Right atrium auricular region (tissue), 2 donors: ENCODE measurements at regions not wholly inside any gene's neighbourhood (a gene's known extent, or its start where the extent isn't known, plus 50 kb on each side); places are given as distances from the start of the nearest gene placed in this dataset.

Source experiments
- DNase-seq: peaks from one replicate; pipeline ENCODE4 v3.0.0-alpha.2; 2019; ENCODE audit warnings: low spot score
- H3K27ac ChIP-seq, 2 donors: fragments of 200-600 bp; sonication (generic); 1 replicate in 1 of 2; 2 replicates in 1 of 2; pipeline ENCODE4 v1.5.1; 2016 to 2019
- H3K27me3 ChIP-seq, 2 donors: fragments of 200-600 bp; sonication (generic); one replicate each; pipeline versions ENCODE4 v1.5.1 to v1.6.0; 2017 to 2019
- H3K36me3 ChIP-seq: fragments of 200-600 bp; sonication (generic); one replicate; pipeline ENCODE4 v1.5.1; 2016
- H3K4me1 ChIP-seq, 2 donors: fragments of 200-600 bp; sonication (generic); one replicate each; pipeline versions ENCODE4 v1.5.1 to v1.6.0; 2017 to 2019
- H3K4me3 ChIP-seq, 2 donors: fragments of 200-600 bp; sonication (generic); 1 replicate in 1 of 2; 2 replicates in 1 of 2; pipeline ENCODE4 v1.5.1; 2017 to 2019; ENCODE audit warnings: mild to moderate bottlenecking in 1 of 2, moderate library complexity in 1 of 2
- H3K9me3 ChIP-seq, 2 donors: fragments of 200-600 bp; sonication (generic); one replicate each; pipeline ENCODE4 v1.5.1; 2019
- TF ChIP-seq, protein P1 (sequence below), 2 donors: fragments of 200-600 bp; sonication (generic); IDR thresholded peaks; one replicate each; pipeline ENCODE4 v1.5.1; 2019; ENCODE audit warnings: antibody characterized with exemption in 2 of 2

DNA sequence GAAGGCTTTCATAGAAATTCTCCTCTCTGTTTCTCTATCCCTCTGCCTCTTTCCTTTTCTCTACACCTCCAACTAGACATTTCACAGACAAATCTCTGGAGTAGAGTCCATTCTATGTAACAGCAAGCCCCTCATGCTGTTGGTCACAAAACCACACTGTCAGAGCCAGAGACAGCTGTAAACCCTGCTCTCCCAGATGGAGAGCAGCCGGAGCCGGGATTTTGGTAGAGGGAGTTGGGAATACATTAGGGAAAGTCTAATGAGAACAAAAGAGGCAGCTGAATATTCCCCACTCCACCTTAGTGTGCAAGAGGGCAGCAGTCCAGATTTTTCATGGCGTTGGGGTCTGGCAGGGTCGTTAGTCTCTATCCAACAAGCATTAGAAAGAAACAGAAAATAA, 68.3 kb upstream of the EDN1 start:
- Histone ChIP-seq H3K27ac (no peak overlapping the region), H3K4me1 (no peaks in the 10 kb centered on the region), H3K27me3 (no peaks in the 10 kb centered on the region), H3K36me3 (no peaks in the 10 kb centered on the region), H3K9me3 (no peaks in the 10 kb centered on the region), H3K4me3 (no peak overlapping the region)
- TF ChIP-seq, protein P1, sequence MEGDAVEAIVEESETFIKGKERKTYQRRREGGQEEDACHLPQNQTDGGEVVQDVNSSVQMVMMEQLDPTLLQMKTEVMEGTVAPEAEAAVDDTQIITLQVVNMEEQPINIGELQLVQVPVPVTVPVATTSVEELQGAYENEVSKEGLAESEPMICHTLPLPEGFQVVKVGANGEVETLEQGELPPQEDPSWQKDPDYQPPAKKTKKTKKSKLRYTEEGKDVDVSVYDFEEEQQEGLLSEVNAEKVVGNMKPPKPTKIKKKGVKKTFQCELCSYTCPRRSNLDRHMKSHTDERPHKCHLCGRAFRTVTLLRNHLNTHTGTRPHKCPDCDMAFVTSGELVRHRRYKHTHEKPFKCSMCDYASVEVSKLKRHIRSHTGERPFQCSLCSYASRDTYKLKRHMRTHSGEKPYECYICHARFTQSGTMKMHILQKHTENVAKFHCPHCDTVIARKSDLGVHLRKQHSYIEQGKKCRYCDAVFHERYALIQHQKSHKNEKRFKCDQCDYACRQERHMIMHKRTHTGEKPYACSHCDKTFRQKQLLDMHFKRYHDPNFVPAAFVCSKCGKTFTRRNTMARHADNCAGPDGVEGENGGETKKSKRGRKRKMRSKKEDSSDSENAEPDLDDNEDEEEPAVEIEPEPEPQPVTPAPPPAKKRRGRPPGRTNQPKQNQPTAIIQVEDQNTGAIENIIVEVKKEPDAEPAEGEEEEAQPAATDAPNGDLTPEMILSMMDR (IDR thresholded peaks at IDR 0.05) = no peak
- no peak for DNase-seq

DNA sequence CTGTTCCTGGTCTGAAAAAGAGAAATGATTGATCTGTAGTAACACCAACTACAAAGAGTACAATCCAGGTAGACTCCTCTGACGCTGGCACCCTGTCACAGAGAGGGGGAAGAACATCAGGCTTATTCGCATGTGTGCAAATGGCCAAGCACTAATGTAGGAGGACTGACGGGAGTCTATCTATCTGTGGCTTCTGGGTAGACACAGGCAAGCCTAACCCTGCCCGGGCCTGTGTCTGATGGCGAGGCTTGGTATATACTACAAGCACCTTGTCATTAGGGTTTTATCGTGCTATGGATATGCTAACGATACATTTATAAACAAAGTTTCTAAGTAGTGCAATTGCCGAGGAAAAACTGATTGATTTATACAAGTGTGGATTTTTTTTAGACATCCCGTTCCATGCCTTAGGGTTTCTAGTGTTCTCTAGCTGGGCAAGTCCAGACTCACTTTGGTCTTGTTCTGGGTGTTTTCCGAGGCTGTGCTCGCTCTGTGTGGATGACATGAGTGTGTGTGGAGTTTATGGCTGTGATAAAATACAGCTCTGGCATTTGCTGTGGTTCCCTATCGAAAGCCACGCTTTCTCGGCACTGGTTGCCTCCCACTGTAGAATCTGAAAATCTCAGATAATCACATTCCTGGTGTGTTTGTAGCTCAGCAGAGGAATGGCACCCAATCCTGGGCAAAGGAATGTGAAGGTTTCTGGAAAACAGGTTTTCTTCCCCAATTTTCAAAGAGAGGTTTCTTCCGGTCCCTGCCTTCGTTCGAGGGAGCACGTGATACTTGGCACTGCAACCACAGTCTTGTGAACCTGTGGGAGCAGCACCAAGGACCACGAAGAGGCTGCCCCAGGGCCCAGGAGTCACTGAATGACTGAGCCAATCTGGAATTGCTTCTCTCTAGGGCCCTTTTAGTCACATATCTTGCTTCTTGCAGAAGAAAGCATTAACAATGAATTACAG, 67.5 kb upstream of the EDN1 start:
- TF ChIP-seq, protein P1 (IDR thresholded peaks at IDR 0.05) = no peak
- no peak overlapping the region for H3K4me3 ChIP-seq

DNA sequence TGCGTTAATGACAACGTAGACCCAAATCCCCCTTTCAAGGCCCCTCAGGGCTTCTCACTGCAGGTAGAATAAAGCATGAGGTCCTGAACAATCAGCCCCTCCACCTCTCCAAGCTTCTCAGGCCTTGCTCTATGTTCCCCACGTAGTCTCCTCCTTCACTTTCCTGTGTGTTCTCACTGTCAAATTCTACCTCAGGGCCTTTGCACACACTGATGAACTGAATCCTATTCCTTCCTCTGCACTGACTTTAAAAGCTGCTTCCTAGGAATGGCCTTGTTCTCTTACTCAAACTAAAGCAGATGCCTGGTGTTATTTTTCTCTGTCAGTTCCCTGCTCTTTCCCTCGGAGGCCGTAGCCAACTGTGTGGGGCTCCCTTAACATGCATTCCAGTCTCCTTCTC, 66.8 kb upstream of the EDN1 start:
- H3K27ac ChIP-seq = no peak overlapping the region
- no peaks in the 10 kb centered on the region for H3K36me3 ChIP-seq
- TF ChIP-seq, protein P1 (IDR thresholded peaks at IDR 0.05) = no peak
- H3K4me3 ChIP-seq = no peak overlapping the region
- no peaks in the 10 kb centered on the region for H3K27me3 ChIP-seq
- H3K9me3 ChIP-seq = no peaks in the 10 kb centered on the region
- no peak for DNase-seq
- no peaks in the 10 kb centered on the region for H3K4me1 ChIP-seq

More for the DNA sequence above, 67.5 kb upstream of the EDN1 start:
- Histone ChIP-seq H3K4me1 (no peaks in the 10 kb centered on the region), H3K36me3 (no peaks in the 10 kb centered on the region), H3K9me3 (no peaks in the 10 kb centered on the region), H3K27me3 (no peaks in the 10 kb centered on the region), H3K27ac (no peak overlapping the region)
- no peak for DNase-seq

DNA sequence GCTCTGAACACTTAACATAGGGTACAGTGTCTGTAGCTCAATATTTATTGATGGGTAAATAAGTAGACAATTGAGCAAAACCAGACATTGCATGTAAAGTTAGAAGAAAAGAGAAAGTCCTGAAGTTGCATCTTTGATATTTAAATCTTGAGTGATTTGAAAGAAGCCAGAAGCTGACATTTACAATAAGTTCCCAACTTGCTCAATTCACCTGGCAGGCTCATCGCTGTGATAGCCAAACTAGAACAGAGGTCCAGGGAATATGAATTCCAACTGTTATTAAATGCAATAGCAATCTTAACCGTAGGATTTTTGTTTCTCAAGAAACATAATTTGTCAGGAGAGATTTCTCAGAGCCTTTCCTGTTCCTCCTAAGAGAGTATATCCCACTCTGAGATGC, 65.9 kb upstream of the EDN1 start:
- Histone ChIP-seq H3K4me3 (no peak overlapping the region), H3K36me3 (no peaks in the 10 kb centered on the region), H3K27ac (no peak overlapping the region), H3K9me3 (no peaks in the 10 kb centered on the region), H3K27me3 (no peaks in the 10 kb centered on the region), H3K4me1 (no peaks in the 10 kb centered on the region)
- DNase-seq = no peak
- TF ChIP-seq, protein P1 (IDR thresholded peaks at IDR 0.05) = no peak

DNA sequence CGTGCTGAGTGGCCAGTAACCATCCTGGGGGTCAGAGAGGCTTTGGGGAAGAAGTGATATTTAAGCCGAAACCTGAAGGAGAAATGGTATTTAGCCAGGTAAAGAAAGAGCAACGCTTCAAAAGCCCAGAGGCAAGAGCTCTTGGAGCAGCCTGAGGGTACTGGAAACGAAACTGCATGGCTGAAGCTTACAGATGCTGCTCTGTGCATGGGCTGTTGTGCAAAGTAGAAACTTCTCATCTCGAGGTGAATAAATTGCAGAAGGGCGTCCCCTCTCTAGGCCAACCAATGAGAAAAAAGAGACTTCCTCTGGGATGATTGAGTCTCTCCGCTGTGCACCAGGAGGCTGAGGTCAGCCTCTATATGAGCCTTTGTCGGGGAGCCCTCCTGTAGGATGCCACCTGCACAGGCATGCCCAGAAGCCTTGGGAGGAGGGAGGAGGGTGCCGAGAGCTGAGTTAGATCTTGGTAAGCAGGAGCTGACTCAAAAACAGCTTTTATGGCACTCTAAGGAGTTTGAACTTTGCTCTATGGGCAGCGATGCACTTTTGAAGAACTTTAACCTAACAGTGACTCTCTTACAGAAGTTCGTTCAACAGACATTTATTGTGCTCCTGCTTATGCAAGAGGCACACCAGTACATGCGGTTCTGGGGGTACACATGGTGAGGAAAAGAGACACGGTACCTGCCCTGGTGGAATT, 61.6 kb upstream of the EDN1 start:
- H3K9me3 ChIP-seq = no peaks in the 10 kb centered on the region
- TF ChIP-seq, protein P1 (IDR thresholded peaks at IDR 0.05) = no peak
- DNase-seq = no peak

More for the DNA sequence above, 61.6 kb upstream of the EDN1 start:
- Histone ChIP-seq H3K27me3 (no peaks in the 10 kb centered on the region), H3K4me1 (no peaks in the 10 kb centered on the region), H3K36me3 (no peaks in the 10 kb centered on the region), H3K27ac (no peak overlapping the region), H3K4me3 (no peak overlapping the region)
